ENCODE measurements at regions not wholly inside any gene's neighbourhood (a gene's known extent, or its start where the extent isn't known, plus 50 kb on each side); places are given as distances from the start of the nearest gene placed in this dataset.
A peak's percentile ranks its signal among the peaks of the same experiment; 100 is the strongest.

DNA sequence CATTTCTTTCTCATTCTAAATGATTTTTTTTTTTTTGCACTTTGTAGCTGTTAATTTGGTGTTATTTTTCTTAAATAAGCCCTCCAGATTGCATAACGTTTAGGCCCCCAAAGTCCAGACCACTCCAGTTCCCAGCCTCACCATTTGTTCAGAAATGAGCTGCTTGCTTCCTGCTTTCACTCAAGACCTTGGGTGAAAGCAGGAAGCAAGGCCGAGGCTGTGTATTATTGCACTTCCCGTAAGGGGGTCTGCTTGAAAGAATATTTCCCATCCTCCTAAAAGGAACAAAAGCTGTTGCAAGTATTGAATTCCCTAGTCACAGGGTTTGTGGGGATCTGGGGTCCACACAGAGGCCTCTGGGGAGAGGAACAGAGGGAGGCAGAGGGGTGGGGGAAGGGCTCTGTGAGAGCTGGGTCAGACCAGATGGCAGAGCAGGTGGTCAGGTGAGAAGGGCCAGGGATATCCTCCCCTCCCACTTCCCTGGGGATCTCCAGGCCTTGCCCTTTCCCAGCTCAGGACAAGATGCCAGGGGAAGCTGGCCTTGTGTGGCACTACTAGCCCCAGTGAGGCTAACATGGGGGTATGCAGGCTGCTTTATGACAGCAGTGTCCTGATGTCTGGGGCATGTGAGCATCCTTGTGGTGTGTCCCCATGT lies 51.6 kb upstream of the MYEOV start:
- DNase-seq (ENCODE audit: insufficient read length, low spot score) (peak; percentile 29), FAIRE-seq (peak; percentile 40)

DNA sequence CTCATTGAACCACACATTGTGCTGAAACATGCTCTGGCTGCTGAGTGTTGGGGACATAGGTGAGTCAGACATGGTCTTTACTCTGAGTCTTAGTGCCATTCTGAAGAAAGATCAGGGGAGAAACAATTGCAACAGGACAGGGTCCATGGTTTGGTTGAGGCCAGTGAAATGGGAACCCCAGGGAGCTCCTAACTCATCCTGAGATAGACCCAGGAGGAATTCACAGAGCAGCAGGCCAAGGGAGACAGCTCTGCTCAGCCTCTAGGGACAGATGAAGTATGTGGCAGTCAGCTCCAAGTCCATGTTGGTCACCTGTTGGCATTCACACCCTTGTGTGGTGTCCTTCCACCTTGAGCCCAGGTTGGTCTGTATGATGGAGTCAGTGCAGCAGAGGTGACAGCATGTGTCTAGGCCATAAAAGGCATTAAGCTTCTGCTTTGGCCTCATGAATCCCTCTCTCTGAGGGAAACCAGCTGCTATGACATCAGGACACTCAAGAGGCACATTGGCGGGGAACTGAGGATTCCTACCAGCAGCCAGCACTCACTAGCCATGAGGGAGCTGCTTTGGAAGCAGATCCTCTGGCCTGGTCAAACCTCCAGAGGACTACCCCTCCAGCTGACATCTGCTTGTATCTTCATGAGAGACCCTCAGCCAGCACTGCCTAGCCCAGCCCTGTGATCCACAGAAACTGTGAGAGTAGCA lies 50.3 kb upstream of the MYEOV start:
- DNase-seq (ENCODE audit: insufficient read length, low spot score) (no peak), FAIRE-seq (no peak)

Data from GM19239 (cell line).